ELF-1 (cell line): ENCODE measurements at regions not wholly inside any gene's neighbourhood (a gene's known extent, or its start where the extent isn't known, plus 50 kb on each side); places are given as distances from the start of the nearest gene placed in this dataset.
A peak's percentile ranks its signal among the peaks of the same experiment; 100 is the strongest.

Experiments
- DNase-seq: peaks from one replicate; pipeline ENCODE4 v3.0.0-alpha.2; 2016; ENCODE audit warnings: low read depth, low spot score

- DNase-seq = peak; percentile 60
Measured at GRCh38 chr15:69812861-69813261, 284.9 kb downstream of the TLE3 start.

GRCh38 chr15:69813881-69814280 lies 283.8 kb downstream of the TLE3 start:
- peak; percentile 81 for DNase-seq

DNA sequence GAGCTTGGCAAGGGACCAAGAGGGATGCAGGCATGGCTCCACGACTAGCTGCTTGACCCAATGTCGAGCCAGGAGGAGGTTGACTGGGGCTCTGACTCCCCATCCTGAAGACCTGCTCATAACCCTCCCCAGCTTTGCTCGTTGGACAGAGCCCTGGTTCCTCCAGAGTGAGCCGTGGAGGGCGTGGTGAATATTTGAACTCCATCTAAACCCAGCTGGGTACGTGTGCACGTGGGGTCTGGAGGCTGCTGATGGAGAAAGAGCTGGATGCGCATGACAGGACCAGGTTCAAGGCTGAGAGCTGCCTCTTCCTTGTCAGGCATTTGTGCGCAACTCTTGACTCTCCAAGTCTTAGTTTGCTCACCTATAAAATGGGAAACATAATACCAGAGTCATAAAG lies 282.8 kb downstream of the TLE3 start:
- no peak for DNase-seq

GRCh38 chr15:69815793-69816192 lies 281.9 kb downstream of the TLE3 start:
- no peak for DNase-seq

DNA sequence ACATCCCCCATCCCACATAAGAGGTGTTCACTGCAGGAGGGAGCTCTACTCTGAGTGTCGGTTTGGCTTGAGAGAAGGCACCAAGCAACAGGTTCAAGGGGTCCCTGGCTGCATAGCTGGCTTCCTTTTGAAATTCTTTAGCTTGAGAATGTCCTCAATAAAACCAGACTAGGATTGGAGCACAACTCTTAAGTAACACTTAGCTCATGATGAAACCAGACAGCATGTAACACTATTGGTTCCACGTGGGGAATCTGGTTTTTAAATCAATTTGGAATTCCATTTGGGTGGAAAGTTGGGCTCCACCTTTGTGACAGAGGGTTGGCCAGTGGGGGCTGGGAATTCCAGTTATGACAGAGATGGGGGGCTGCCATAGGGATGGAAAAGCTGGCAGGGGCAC lies 281.2 kb downstream of the TLE3 start:
- no peak for DNase-seq

- DNase-seq = no peak
Measured at GRCh38 chr15:69818529-69818928, 279.2 kb downstream of the TLE3 start.

- DNase-seq = no peak
Measured at GRCh38 chr15:69819371-69819770, 278.3 kb downstream of the TLE3 start.

- DNase-seq = peak; percentile 90
Measured at GRCh38 chr15:69820819-69821218, 276.9 kb downstream of the TLE3 start.

DNA sequence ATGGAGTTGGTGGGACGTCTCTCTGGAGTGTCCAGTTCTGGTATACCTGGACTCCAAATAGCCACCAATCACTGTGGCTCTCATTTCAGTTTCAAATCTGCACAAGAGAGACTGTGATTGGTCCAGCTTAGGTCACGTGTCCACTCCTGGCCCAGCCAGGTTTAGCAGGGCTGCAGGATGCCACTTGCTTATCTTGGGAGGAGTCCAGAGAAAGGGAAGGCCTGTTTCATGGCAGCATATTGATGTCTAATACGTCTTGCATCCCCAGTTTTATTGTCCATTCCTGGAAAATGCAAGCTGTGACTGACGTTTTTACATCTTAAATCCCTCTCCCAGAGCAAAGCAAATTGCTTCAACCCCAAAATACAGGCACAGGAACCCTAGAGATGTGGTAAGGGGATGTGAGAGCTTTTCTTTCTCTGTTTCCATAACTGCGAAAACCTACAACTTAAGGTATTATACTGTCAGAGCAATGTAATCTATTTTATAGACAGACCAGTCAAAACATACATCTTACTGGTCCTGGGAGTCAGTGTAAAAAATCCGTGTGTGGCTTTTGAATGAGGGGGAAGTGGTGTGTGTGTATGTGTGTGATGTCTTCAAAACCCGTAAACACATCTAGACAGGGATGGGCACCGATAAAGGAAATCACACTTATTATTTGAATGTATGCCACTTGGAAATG lies 274.4 kb downstream of the TLE3 start:
- DNase-seq = no peak

- DNase-seq = no peak
Measured at GRCh38 chr15:69824075-69824876, 273.4 kb downstream of the TLE3 start.

GRCh38 chr15:69824877-69825406 lies 272.8 kb downstream of the TLE3 start:
- DNase-seq = no peak

GRCh38 chr15:69825941-69826818 lies 271.5 kb downstream of the TLE3 start:
- DNase-seq = peak; percentile 66

DNA sequence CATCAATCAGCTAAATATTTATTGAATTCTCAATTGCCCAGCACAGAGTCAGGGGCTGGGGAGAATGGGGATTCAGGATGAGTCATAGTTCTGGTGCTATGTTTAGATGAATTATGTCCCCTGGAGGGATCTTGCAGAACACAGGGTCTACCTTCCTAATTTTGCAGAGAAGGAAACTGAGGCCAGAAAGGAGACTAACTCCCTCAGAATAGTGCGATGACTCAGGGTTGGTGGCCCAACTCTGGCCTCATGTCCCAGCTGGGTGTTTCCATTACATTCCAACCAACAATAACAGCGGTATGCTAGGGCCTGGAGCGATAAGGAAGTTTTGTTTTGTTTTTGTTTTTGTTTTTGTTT lies 270.9 kb downstream of the TLE3 start:
- peak; percentile 43 for DNase-seq

DNA sequence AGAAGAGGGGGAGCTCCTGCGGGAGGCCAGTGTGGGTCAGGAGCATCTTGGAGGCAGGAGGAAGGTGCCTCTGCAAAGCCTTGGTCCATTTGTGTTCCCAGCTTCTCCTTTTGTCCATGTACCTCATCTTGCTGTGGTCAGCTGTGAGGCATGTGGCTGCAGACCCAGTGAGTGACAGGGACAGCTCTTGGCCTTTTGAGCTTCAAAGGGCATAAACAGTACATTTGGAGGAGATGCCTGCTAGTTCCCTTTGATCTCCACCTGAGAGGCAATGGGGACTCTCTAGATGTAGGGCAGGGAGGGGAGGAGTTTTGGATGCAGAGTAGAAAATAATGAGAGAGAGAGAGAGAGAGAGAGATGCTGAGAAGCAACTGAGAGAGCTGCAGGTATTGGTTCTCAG lies 270.0 kb downstream of the TLE3 start:
- no peak for DNase-seq

DNA sequence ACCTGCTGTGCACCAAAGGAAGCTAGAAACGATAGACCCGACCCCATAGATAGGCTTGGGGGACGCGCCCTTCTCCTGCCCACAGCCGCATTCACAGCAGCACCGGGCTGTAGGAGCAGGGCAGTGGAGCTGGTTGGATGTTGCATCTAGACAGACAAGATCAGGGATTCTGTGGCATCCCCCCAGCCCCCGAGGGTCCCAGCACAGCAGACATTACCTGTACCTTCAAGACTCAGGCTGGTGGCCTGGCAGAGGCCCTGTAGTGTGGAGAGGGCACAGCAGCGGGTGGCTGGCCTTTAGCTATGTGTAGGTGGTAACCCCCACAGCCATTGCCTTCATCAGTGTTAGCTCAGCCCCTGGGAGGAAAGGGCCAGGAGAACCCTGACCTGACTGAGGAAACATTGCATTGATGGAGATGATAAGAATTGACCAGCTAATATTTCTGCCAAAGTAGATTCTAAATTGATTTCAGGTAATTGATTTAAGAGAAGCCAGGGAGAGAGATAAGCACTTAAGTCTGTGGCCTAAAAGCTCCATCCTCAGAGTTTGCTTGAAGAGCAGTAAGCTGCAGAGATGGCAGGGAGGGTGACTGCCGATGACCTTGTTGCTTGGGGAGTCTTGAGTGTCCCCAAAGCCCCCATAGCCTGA lies 269.4 kb downstream of the TLE3 start:
- no peak for DNase-seq

DNA sequence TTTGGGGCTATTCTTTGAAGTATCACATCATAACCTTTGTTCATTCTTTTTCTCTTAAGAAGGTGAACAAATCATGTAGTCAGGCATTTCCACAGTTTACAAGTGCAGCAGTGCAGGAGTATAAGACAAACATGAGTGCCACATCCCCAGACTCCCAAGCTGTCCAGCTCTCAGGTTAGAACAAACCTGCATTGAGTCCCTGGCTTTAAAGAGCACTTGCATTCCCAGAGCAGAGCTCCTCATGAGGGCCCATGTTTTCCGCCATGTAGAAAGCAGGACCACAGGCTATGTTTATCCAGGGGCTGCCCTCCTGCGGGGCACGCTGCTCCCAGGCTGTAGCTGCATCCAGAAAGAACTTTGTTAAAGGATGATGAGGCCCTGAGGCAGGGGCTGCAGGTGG lies 267.7 kb downstream of the TLE3 start:
- no peak for DNase-seq

- DNase-seq = no peak
Measured at GRCh38 chr15:69830430-69830829, 267.3 kb downstream of the TLE3 start.

- DNase-seq = no peak
Measured at GRCh38 chr15:69830876-69831275, 266.8 kb downstream of the TLE3 start.

- no peak for DNase-seq
Measured at GRCh38 chr15:69834267-69834666, 263.4 kb downstream of the TLE3 start.

- DNase-seq = no peak
Measured at GRCh38 chr15:69834761-69835160, 263.0 kb downstream of the TLE3 start.

DNA sequence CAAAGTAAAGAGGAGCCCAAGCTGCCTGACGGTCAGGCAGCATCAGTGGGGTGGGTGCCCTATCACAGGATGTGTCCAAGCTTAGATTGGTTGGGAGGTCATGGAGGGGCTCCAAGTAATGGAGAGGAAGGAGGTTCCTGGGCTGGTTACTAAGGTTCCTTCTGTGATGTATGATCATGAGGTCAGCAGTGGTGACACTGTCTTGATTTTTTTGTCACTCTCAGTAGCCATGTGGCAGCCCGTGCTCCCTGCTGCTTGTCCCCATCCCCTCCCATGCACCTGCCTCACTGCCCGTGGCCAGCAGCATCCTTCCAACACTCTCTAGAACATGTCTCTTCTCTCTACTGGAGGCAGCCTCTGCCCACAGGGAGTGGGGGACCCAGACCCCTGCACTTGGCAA lies 261.7 kb downstream of the TLE3 start:
- no peak for DNase-seq
